Urothelium cell line (cell line): ENCODE measurements at regions not wholly inside any gene's neighbourhood (a gene's known extent, or its start where the extent isn't known, plus 50 kb on each side); places are given as distances from the start of the nearest gene placed in this dataset.

ENCODE experiments used
- DNase-seq: peaks from one replicate; pipeline ENCODE4 v3.0.0; 2011; ENCODE audit warnings: low spot score, mixed read lengths
- FAIRE-seq: peaks from 2 replicates; lab custom pipeline; 2011; peaks lifted over from hg19 to GRCh38; lab: Jason Lieb, UNC

DNA sequence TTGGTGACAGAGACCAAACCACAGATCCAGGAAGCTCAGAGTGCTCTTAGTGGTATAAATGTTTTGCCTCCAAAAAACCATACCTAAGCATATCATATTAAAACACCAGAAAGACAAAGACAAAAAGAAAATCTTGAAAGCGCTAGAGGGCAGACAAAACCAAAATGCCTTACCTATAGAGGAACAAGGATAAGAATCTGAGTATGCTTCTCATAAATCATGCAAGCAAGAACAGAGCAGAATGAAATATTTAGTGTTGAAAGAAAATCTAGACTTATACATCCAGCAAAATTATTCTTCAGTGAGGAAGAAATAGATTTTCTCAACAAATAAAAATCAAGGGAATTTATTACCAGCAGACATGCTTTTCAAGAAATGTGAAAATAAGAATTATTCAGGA lies 941.0 kb upstream of the INTU start:
- FAIRE-seq (no peak), DNase-seq (no peak)

DNA sequence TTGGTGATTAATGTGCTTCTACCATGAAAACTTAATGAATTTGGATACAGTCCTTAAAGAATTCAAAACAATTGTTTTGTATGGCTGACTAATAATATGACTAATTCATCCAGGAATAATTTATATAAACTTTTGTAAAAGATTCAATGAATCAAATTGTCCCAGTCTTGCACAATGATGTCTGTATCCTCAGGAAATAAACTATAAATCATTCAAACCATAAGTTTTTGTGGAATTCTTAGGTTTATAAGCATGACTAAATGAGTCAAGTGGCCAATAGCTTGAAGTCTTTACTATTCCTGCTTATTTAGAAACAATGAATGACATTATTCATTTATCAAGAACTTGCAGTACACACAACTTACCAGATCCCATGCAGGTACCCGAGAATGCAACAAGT lies 935.0 kb upstream of the INTU start:
- no peak for FAIRE-seq

DNA sequence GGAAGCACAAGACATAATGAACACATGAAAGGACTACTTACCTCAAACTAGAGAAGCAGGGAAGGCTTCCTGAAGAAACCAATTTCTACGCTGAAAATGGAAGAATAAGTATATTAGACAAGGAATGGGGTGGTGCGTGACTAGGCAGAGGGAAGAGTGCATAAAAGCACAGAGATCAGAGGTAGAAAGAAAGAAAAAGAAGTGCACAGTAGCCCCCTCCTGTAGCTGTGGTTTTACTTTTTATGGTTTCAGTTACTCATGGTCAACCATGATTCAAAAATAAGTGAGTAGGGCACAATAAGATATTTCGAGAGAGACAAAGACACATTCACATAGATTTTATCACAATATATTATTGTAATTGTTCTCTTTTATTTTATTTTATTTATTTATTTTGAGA lies 934.5 kb upstream of the INTU start:
- FAIRE-seq (no peak), DNase-seq (no peak)

More for the DNA sequence above, 935.0 kb upstream of the INTU start:
- DNase-seq = no peak

DNA sequence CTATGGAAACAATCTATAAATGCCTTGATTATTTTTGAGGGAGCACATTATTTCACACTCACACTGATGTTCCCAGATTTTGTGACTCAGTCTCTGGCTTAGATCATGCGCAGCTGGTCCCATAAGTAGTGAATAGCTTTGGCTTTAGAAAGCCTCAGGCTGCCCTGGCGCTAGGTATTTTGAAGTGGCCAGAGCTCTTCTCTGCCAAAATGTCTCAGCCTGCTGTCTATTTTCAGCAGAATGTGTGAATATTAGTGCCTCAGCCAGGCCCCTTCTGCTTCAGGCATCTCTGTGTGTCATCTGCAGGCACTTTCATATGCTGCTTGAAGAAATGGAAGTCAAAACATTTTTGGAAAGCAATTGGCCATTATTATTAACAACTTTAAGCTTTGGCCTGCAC lies 931.0 kb upstream of the INTU start:
- DNase-seq = no peak
- no peak for FAIRE-seq

DNA sequence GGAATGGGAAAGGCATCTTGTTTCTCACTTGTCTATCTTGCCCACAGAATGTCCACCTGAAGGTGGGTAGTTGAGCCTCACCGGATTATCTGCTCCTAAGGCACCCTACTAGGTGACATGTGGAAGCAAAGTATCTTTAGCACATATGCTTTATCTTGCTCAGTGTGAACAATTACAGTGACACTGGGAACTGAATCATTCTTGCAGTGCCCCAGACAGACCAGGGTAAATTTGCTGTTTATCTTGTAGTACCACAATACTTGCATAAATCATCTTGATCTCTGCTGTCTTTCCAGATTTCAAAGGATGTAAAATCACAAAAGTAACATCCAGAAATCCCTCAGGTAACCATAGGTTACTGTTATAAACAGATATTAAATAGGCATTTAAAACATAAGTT lies 930.0 kb upstream of the INTU start:
- no peak for FAIRE-seq
- no peak for DNase-seq

DNA sequence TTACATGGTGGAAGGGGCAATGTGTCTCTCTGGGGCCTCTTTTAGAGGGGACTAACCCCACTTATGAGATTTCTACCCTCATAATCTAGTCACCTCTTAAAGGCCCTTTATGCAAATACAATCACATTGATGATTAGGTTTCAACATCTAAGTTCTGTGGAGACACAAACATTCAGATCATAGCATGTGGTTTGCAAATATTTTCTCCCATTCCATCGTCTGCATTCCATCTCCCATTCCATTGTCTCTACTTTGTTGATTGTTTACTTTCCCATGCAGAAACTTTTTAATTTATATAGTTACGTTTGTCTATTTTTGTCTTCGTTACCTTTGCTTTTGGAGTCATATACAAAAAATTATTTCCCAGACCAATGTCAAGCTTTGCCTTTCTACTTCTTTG lies 927.5 kb upstream of the INTU start:
- DNase-seq (no peak), FAIRE-seq (no peak)

DNA sequence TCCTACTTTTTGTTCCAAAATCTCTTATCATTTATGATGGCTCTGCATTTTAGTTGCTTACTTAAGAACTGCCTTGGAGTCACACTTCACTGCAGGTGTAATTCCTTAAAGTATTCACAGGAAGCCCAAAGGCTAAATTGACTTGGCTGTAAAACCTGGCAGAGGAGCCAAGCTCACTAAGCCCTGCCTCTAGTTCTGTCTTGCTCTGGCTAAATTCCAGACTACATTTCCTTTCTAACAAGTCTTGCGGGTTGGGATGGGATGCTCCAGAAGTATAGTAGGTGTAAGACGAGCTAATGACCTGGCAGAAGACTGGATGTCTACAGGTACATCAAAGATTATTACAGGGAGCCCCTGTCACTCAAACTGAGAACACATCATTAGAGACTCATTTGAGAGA lies 924.0 kb upstream of the INTU start:
- FAIRE-seq = no peak
- no peak for DNase-seq

DNA sequence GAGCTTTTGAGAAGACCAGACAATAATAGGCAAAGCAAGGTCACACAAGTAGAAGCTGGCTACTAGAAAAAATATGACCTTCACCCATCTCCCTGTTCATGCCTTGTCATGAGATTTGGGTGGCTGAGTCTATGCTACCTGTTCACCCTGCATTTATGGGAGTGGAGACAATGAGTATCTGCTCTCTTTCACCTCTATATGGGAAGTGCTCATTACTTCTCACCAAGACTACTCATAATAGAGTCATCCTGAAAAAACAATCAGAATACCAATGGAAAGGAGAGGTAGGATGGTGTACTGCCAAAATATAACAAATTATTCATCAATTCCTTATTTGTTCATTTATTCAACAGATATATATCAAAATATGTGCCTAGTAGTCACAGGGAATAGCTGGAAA lies 921.8 kb upstream of the INTU start:
- DNase-seq (no peak), FAIRE-seq (no peak)

DNA sequence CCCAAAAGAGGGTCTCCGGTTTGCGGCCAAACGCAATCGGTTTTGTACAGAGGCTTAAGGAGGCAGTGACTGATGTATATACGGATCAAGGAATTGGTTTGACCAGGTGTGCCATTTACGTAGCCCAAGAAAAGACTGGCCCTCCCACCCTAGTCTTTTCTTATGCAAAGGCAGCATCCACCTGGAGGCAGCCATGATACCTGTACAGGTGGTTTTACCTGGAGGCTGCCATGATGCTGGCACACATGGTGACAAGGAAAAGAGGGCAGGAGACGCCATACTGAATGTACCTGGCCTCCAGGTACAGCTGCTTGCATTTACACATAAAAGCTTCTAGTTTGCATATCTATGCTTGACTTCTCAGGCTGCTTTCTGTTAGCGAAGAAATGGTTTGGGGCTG lies 917.7 kb upstream of the INTU start:
- no peak for DNase-seq
- no peak for FAIRE-seq

DNA sequence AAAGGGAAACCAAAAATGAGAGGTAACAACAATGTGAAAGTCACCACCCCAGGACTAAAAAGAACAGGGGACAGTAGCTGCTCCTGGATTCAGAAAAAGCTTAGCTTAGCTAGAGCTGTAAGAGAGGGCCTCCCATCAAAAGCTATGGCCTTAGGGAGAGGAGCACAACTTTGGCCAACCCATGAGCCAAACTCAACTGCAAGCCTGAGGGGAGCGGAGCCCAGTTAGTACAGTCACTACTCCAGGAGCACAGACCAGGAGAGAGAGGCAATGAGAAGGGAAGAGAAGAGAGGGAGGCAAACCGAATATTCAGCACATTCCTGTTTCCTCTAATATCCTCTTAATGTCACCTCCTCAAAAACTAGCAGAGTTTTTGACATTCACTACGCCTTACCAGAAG lies 917.1 kb upstream of the INTU start:
- DNase-seq (no peak), FAIRE-seq (no peak)

DNA sequence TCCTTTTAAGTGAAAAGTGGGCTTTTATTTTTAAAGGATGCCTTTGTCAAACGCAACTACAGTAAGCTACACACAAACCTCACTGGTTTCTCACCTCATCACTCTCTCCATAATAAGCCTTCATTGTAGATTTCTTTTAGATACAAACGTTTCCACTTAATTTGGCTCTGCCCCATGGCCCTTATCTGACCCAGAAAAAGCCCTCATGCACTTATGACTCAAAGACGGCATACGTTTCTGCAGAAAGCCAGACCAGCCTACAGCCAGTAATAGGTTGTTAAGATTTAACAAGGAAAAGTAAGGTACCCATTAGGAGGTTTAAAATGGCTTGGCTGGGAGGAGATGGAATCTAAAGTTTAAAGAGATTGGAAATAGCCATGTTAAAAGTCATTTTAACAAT lies 914.6 kb upstream of the INTU start:
- DNase-seq (no peak), FAIRE-seq (no peak)

DNA sequence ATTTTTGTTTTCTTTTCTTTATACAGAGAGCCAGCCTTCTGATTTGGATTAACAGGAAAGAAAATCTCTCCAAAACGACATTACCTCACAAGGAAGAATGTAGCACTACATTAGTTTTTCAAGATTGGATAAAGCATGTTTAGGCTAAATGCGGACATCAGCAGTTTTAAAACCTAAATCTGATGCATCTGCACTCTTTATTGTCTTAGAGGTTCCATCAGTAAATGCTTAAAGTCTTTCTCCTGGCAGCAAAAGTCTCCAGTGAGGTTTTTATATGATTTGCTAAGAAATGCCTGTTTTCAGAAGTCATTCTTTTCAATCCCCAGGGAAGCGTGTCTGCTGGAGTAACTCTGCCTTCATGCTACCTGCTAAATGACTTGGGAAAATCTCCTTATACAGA lies 912.9 kb upstream of the INTU start:
- DNase-seq (no peak), FAIRE-seq (no peak)

DNA sequence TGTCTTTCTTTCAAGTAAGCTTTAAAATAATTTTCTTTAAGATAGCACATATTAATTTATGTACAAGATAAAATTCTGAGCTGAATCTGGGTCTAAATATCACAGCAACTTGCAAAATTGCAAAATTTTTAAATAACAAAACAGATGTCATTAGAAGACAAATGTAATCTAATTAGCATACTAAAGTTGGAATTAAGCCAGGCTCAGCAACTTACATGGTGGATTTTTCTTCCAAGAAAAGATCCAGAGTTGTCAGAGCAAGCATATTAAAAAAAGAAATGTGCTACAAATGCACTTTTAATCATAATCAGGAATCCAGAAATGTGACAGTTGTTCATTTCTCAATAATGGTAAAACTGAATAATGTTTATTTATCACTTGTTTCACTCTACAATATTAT lies 906.9 kb upstream of the INTU start:
- DNase-seq (no peak), FAIRE-seq (no peak)

DNA sequence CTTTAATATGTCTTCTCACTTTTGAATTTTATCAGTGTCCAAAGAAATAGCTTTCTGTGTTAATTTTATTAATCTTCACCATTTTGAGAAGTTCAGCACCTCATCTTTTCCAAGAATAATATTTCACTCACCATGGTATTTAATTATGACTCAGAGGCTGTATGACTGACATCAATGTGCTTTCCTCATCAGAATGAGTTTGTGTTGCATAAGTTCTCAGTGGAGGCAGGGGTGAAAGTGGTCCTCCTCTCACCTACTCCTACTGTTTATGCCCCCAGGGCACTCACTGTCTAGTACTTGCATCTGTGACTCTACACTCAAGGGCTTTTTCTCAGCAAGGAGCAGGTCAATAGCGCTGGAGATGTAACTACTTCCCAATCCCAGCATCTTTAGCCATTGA lies 905.3 kb upstream of the INTU start:
- FAIRE-seq (no peak), DNase-seq (no peak)

DNA sequence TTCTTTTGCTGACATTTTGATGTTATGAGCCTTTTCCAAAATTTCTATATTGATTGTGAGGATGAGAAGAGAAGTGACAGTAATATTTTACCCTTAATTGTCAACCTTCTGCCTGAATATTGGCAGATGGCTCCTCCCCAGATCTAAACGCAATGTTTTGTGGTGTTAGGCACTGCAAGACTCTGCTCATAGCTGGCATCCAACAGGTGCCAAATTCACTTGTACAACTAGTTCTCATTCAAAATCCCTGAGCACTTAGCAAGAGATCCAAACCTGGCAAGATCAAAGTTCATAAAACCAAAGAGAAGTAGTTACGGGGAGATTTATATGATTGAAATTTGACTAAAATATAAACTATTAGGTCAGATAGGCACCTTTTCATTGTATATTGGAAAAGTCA lies 901.7 kb upstream of the INTU start:
- FAIRE-seq (no peak), DNase-seq (no peak)

DNA sequence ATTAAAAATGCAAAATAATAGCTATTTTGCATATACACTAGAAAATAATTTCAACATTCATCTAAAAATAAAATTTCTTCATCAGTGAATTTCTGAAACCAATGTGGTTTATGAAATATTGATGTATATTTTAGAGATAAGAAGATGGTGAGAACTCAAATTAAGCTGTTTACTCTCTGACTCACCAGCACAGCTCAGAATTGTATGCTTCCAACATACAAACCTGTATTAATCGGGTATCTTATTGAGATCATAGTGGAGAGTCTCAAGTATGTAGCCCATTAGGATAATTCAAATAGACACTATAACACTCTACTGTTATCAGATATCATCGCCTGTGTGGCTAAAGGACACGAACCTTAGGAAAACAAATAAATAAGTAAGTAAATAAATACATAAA lies 899.5 kb upstream of the INTU start:
- DNase-seq = no peak
- no peak for FAIRE-seq

DNA sequence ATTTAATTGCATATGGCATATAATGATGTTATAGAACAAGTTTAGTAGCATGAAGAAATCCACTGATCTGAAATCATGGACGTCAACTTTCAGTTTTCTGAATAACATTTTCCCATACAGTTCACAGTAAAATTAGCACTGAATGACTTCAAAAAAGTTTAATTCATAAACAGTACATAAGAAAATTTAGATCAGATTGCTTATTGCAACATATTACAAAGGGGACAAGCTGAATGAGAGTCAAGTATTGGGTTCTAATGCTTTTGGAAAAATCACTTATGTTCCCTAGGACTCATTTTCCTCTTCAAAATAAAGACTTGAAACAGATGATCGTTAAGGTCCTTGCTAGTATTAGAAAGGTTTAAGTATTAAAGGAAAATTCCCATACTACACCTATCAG lies 898.3 kb upstream of the INTU start:
- FAIRE-seq (no peak), DNase-seq (no peak)

DNA sequence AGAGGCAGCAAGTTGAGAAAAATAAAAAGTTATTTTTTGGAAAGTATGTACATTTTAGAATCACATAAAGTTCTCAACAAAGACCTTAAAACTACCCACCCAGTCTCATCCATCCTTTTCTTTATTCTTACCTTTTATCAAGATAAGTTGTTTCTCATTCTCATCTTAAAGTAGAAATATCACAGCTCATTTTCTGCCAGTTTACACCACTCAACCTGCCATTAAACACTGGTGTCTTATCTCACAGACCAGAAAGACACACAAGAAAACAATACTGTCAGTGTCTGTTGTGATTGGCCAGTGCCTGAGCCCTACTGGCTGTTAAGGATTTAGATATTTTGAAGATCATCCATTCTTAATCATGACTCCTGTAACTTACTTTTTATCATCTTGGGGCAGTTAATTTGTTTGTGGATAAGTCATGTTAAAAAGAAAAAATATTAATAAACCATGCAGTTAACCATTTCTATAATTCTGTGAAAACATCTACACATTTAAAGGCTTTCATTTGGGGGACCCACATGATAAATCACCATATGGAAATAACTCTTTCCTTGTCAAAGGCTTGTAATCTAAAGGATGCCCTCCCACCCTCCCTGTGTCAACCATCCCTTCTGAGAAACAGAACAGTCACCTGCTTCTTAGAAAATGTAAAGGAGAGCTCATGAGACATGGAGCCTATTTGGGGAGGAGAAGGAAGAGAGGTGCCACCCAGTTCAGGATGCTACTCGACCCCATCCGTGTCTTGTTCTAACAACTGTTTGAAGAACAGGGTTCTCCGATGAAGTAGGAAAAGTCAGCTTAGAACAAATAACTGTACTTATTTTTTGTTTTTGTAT lies 897.2 kb upstream of the INTU start:
- no peak for FAIRE-seq
- no peak for DNase-seq

DNA sequence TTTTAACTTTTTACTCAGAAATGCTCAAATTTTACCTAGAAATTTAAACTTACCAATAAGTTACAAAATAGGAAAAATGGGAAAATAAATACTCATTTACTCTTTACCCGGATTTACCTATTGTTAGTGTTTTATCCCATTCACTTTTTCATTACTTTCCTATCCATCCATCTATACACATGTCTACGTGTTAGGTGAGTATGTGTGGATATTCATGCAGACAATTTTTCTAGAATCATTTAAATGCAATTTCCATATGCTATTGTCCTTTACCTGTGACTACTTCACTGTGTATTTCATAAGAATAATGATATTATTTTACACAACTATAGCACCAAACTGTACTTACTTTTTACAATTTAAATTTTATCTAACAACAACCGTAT lies 896.6 kb upstream of the INTU start:
- no peak for FAIRE-seq
- no peak for DNase-seq

DNA sequence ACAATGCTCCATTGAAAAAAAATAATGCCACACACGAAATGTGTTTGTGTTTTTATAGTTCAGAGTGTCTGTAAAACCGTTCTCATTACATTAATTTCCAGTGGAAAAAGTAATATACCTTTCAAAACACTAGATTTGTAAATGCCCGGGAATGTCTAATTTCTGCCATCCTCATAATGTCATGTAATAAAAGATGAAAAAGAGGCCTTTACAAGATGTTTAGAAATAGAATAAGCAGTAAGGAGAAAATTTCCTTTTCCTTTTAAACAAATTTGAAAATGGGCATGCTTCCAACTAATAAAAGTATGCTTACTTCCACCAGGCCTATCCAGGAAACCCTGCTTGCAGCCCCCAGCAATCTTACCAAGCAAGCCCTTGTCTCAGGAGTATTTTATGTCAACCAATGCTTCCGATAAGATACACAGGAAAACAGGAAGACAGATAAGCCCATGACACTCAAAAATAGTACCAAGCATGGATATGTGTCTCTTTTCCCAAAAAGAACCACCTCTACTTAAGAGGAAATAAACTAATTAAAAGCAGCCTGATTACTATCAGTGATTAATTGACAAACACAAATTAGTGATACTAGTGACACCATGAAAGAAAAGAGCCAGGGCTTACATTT lies 894.7 kb upstream of the INTU start:
- DNase-seq (no peak), FAIRE-seq (no peak)

DNA sequence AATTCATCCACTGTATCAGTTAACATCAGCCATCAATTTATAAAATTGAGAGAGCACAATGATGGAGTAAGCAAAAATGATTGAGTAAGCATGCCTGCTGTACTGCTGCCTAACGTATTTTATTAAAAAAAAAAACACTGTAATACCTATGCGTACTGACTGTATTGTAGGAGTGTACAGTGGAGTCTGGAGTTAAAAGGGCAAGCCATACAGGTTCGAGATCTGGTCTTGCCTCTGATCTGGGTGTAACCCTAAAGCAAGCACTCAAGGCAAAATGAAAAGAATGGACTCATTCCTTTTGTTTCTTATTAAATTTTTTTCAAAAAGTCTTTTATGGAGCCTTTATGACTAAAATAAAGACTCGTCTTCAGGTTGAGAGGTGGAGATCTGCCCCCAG lies 894.2 kb upstream of the INTU start:
- no peak for DNase-seq
- FAIRE-seq = no peak

DNA sequence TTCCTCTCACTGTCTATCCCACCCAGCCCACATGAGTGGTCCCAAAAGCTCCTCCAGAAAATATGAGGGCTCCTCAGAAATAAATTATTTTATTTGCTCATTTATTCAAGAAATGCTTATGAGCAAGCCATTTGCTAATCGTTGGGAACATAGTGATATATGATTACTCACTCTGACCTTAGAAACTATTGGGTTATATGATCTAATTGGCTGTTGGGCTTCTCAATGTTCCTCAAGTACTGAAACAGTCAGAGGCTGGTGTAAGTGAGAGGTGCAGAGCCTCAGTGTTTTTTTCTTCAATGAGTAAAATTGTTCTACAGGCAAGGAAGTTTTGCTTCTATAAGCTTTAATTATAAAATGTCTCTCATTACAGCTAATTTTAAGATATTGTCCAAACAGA lies 893.8 kb upstream of the INTU start:
- FAIRE-seq (no peak), DNase-seq (no peak)

DNA sequence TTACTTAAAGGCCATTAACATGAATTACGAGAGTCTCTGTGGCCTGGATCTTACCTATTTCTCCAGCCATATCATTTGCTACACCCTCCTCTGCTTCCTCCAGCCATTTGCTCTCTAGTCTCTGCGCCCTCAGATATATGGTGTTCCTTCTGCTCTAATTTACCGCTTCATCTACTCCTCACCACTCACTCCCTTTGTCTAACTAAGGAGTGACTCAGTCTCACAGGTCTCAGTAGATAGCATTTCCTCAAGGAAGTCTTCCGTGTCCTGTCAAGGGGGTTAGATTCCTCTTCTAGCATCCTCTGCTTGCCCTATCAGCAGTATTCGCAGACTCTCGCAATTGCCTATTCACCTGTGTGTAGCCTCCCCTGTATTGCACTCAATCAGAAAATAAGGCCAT lies 892.1 kb upstream of the INTU start:
- DNase-seq (no peak), FAIRE-seq (no peak)
